WTC11 (cell line): ENCODE measurements at regions not wholly inside any gene's neighbourhood (a gene's known extent, or its start where the extent isn't known, plus 50 kb on each side); places are given as distances from the start of the nearest gene placed in this dataset.
"Not testable (repeated sequence)": the region's sequence is repeated elsewhere in the genome, so short reads cannot be mapped to it uniquely, and the experiment has no call there.

ENCODE experiments used
- ATAC-seq: fragments of 200-7000 bp; cut with Tn5 transposase; 2 replicates; pipeline ENCODE4 v1.10.0; 2021; ENCODE audit warnings: mild to moderate bottlenecking, moderate library complexity
- CTCF ChIA-PET: fragments of 300-600 bp; sonication (Branson Sonifier 250); formaldehyde crosslinking; loops from one replicate; lab custom pipeline; 2021; ENCODE audit warnings: antibody characterized with exemption; lab: Charles Lee
- POLR2A ChIA-PET: fragments of 350-600 bp; sonication (Branson Sonifier 250); formaldehyde crosslinking; loops from one replicate; lab custom pipeline; 2021; ENCODE audit warnings: antibody characterized with exemption; lab: Charles Lee
- DNase-seq: peaks from one replicate; pipeline ENCODE4 v3.0.0; 2021; ENCODE audit warnings: low spot score
- H3K27ac Mint-ChIP-seq: 2 replicates; pipeline ENCODE4 v1.8.0; 2021; ENCODE audit warnings: mixed read lengths
- H3K27me3 Mint-ChIP-seq: 2 replicates; pipeline ENCODE4 v1.8.0; 2021; ENCODE audit warnings: low read depth, mild to moderate bottlenecking, moderate library complexity, mixed read lengths
- H3K36me3 Mint-ChIP-seq: 2 replicates; pipeline ENCODE4 v1.8.0; 2021; ENCODE audit warnings: mixed read lengths
- H3K4me1 Mint-ChIP-seq: 2 replicates; pipeline ENCODE4 v1.8.0; 2022; ENCODE audit warnings: mixed read lengths
- H3K4me3 Mint-ChIP-seq: 2 replicates; pipeline ENCODE4 v1.8.0; 2021; ENCODE audit warnings: mild to moderate bottlenecking, moderate library complexity, mixed read lengths
- H3K9me3 Mint-ChIP-seq: 2 replicates; pipeline ENCODE4 v1.8.0; 2021; ENCODE audit warnings: mixed read lengths
- ATF3 ChIP-seq: sonication (generic); formaldehyde crosslinking; conservative IDR thresholded peaks from 2 replicates; pipeline ENCODE4 v1.8.1; 2022; ENCODE audit warnings: mild to moderate bottlenecking, missing genetic modification reagents
- ESRRA ChIP-seq: sonication (generic); formaldehyde crosslinking; IDR thresholded peaks from 2 replicates; pipeline ENCODE4 v1.8.1; 2022; ENCODE audit warnings: mild to moderate bottlenecking, missing genetic modification reagents, borderline replicate concordance
- FOXJ3 ChIP-seq: sonication (generic); formaldehyde crosslinking; IDR thresholded peaks from 2 replicates; pipeline ENCODE4 v1.9.0; 2021; ENCODE audit warnings: missing genetic modification reagents, mild to moderate bottlenecking, borderline replicate concordance
- FOXP4 ChIP-seq: sonication (generic); formaldehyde crosslinking; IDR thresholded peaks from 2 replicates; pipeline ENCODE4 v1.8.0; 2022; ENCODE audit warnings: mild to moderate bottlenecking, missing genetic modification reagents
- HMGA2 ChIP-seq: fragments of 250-450 bp; sonication (Bioruptor Pico); IDR thresholded peaks from 2 replicates; pipeline ENCODE4 v1.4.0; 2021; ENCODE audit warnings: mild to moderate bottlenecking, moderate library complexity
- IRF2 ChIP-seq: sonication (generic); formaldehyde crosslinking; IDR thresholded peaks from 2 replicates; pipeline ENCODE4 v1.8.0; 2022; ENCODE audit warnings: low read depth, missing genetic modification reagents, borderline replicate concordance
- JAZF1 ChIP-seq: fragments of 250-450 bp; sonication (Bioruptor Pico); IDR thresholded peaks from 2 replicates; pipeline ENCODE4 v1.9.0; 2021; ENCODE audit warnings: moderate library complexity, mild to moderate bottlenecking, inconsistent platforms
- JUN ChIP-seq: sonication (generic); formaldehyde crosslinking; IDR thresholded peaks from 2 replicates; pipeline ENCODE4 v1.8.0; 2023; ENCODE audit warnings: mild to moderate bottlenecking, missing genetic modification reagents
- MXD4 ChIP-seq: fragments of 250-450 bp; sonication (Bioruptor Pico); IDR thresholded peaks from 2 replicates; pipeline ENCODE4 v1.8.0; 2021; ENCODE audit warnings: mild to moderate bottlenecking, moderate library complexity, borderline replicate concordance
- NR2C2 ChIP-seq: sonication (generic); formaldehyde crosslinking; IDR thresholded peaks from 2 replicates; pipeline ENCODE4 v1.8.0; 2022; ENCODE audit warnings: mild to moderate bottlenecking, missing genetic modification reagents
- OVOL2 ChIP-seq: fragments of 250-450 bp; sonication (Bioruptor Pico); IDR thresholded peaks from 2 replicates; pipeline ENCODE4 v1.9.0; 2021; ENCODE audit warnings: mild to moderate bottlenecking, borderline replicate concordance
- RORB ChIP-seq: fragments of 250-450 bp; sonication (Bioruptor Pico); IDR thresholded peaks from 2 replicates; pipeline ENCODE4 v1.9.0; 2021; ENCODE audit warnings: mild to moderate bottlenecking
- TF ChIP-seq, protein P1 (sequence below): sonication (generic); formaldehyde crosslinking; IDR thresholded peaks from 2 replicates; pipeline ENCODE4 v1.8.1; 2023; ENCODE audit warnings: mild to moderate bottlenecking, missing genetic modification reagents, moderate library complexity
- TF ChIP-seq, protein P2 (sequence below): fragments of 250-450 bp; sonication (Bioruptor Pico); IDR thresholded peaks from 2 replicates; pipeline ENCODE4 v2.1.2; 2022; ENCODE audit warnings: mild to moderate bottlenecking, moderate library complexity
- TF ChIP-seq, protein P3 (sequence below): fragments of 250-450 bp; sonication (Bioruptor Pico); IDR thresholded peaks from 2 replicates; pipeline ENCODE4 v1.9.0; 2021; ENCODE audit warnings: mild to moderate bottlenecking
- TF ChIP-seq, protein P4 (sequence below): sonication (generic); formaldehyde crosslinking; IDR thresholded peaks from 2 replicates; pipeline ENCODE4 v1.8.0; 2022; ENCODE audit warnings: mild to moderate bottlenecking, missing genetic modification reagents
- TF ChIP-seq, protein P5 (sequence below): fragments of 250-450 bp; sonication (Bioruptor Pico); IDR thresholded peaks from 2 replicates; pipeline ENCODE4 v1.9.0; 2021; ENCODE audit warnings: mild to moderate bottlenecking, borderline replicate concordance
- TF ChIP-seq, protein P6 (sequence below): sonication (generic); formaldehyde crosslinking; IDR thresholded peaks from 2 replicates; pipeline ENCODE4 v1.8.1; 2022; ENCODE audit warnings: low read depth, mild to moderate bottlenecking, moderate library complexity, missing genetic modification reagents, borderline replicate concordance

DNA sequence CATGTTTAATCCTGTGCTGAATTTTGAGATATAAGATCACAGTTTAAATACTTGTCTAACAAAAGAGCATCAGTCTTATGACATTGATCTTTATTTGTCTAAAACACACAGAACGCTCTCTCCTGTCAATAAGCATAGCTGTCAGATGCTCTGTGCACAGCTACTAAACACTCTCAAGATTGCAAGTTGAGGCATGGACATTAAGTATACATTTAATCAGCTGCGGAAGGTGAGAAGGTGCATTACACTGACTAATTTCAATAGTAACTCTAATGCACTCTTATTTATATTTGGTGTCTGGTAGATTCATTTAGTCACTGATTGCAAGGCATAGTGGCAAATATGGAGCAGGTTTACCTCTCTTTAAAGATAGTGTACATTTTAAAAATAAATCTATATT, 580.3 kb upstream of the NRP1 start (continued):
- TF ChIP-seq, protein P1, sequence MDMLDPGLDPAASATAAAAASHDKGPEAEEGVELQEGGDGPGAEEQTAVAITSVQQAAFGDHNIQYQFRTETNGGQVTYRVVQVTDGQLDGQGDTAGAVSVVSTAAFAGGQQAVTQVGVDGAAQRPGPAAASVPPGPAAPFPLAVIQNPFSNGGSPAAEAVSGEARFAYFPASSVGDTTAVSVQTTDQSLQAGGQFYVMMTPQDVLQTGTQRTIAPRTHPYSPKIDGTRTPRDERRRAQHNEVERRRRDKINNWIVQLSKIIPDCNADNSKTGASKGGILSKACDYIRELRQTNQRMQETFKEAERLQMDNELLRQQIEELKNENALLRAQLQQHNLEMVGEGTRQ (CRISPR knock-in tag): no peak
- TF ChIP-seq FOXJ3 (CRISPR knock-in tag) (no peak), MXD4 (CRISPR knock-in tag) (no peak), ESRRA (no peak), FOXP4 (no peak), IRF2 (CRISPR knock-in tag) (no peak)
- TF ChIP-seq, protein P2, sequence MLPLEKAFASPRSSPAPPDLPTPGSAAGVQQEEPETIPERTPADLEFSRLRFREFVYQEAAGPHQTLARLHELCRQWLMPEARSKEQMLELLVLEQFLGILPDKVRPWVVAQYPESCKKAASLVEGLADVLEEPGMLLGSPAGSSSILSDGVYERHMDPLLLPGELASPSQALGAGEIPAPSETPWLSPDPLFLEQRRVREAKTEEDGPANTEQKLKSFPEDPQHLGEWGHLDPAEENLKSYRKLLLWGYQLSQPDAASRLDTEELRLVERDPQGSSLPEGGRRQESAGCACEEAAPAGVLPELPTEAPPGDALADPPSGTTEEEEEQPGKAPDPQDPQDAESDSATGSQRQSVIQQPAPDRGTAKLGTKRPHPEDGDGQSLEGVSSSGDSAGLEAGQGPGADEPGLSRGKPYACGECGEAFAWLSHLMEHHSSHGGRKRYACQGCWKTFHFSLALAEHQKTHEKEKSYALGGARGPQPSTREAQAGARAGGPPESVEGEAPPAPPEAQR (CRISPR knock-in tag): no peak

DNA sequence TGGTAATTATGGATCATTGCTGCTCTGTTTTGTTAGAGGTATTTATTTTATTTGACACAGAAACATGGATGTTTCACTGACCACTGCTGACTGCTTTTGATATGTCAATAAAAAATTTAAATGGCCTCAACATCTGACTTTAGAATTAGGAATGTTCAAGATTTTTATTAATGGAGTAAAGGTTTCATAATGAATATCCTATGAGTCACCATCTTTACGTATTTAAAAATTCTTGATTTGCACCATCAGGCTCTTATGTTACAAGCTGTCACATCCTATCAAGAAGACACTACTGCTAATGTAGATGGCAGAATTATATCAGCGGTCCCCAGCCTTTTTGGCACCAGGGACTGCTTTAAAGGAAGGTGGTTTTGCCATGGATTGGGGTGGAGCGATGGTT, 578.7 kb upstream of the NRP1 start:
- no peaks in the 10 kb centered on the region for H3K4me1 Mint-ChIP-seq
- no peaks in the 10 kb centered on the region for H3K9me3 Mint-ChIP-seq
- DNase-seq (no peak), ATAC-seq (no peak)
- ChIA-PET CTCF (no interaction called here), POLR2A (no interaction called here)
- H3K27ac Mint-ChIP-seq: no peak overlapping the region
- no peaks in the 10 kb centered on the region for H3K27me3 Mint-ChIP-seq
- TF ChIP-seq, protein P3, sequence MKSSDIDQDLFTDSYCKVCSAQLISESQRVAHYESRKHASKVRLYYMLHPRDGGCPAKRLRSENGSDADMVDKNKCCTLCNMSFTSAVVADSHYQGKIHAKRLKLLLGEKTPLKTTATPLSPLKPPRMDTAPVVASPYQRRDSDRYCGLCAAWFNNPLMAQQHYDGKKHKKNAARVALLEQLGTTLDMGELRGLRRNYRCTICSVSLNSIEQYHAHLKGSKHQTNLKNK (CRISPR knock-in tag): no peak
- TF ChIP-seq HMGA2 (CRISPR knock-in tag): no peak
- TF ChIP-seq FOXP4: no peak
- no peak for TF ChIP-seq OVOL2 (CRISPR knock-in tag)
- TF ChIP-seq RORB (CRISPR knock-in tag): no peak
- TF ChIP-seq, protein P4, sequence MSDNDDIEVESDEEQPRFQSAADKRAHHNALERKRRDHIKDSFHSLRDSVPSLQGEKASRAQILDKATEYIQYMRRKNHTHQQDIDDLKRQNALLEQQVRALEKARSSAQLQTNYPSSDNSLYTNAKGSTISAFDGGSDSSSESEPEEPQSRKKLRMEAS: no peak
- no peak for TF ChIP-seq JAZF1 (CRISPR knock-in tag)
- H3K4me3 Mint-ChIP-seq: no peak overlapping the region
- H3K36me3 Mint-ChIP-seq: no peaks in the 10 kb centered on the region

DNA sequence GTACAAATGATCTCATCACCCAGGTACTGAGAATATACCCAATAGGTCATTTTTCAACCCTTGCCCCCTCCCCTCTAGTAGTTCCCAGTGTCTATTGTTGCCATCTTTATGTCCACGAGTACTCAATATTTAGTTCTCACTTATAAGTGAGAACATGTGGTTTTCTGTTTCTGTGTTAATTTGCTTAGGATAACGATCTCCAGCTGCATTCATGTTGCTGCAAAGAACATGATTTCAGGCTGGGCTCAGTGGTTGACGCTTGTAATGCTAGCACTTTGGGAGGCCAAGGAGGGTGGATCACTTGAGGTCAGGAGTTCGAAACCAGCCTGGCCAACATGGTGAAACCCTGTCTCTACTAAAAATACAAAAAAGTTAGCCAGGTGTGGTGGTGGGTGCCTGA, 575.0 kb upstream of the NRP1 start:
- CTCF ChIA-PET: not testable (repeated sequence)

GRCh38 chr10:33901166-33901565, 566.7 kb upstream of the NRP1 start:
- POLR2A ChIA-PET: no interaction called here
- ATAC-seq (no peak), DNase-seq (no peak)
- H3K36me3 Mint-ChIP-seq: peaks cover 8% of the 10 kb centered on the region
- H3K27me3 Mint-ChIP-seq: no peaks in the 10 kb centered on the region
- H3K9me3 Mint-ChIP-seq: peaks cover 31% of the 10 kb centered on the region
- CTCF ChIA-PET: no interaction called here
- peaks cover 13% of the 10 kb centered on the region for H3K4me1 Mint-ChIP-seq
- H3K4me3 Mint-ChIP-seq: no peak overlapping the region
- no peak overlapping the region for H3K27ac Mint-ChIP-seq
- TF ChIP-seq ATF3 (CRISPR knock-in tag) (no peak), JUN (CRISPR knock-in tag) (no peak), NR2C2 (no peak)
- TF ChIP-seq, protein P5, sequence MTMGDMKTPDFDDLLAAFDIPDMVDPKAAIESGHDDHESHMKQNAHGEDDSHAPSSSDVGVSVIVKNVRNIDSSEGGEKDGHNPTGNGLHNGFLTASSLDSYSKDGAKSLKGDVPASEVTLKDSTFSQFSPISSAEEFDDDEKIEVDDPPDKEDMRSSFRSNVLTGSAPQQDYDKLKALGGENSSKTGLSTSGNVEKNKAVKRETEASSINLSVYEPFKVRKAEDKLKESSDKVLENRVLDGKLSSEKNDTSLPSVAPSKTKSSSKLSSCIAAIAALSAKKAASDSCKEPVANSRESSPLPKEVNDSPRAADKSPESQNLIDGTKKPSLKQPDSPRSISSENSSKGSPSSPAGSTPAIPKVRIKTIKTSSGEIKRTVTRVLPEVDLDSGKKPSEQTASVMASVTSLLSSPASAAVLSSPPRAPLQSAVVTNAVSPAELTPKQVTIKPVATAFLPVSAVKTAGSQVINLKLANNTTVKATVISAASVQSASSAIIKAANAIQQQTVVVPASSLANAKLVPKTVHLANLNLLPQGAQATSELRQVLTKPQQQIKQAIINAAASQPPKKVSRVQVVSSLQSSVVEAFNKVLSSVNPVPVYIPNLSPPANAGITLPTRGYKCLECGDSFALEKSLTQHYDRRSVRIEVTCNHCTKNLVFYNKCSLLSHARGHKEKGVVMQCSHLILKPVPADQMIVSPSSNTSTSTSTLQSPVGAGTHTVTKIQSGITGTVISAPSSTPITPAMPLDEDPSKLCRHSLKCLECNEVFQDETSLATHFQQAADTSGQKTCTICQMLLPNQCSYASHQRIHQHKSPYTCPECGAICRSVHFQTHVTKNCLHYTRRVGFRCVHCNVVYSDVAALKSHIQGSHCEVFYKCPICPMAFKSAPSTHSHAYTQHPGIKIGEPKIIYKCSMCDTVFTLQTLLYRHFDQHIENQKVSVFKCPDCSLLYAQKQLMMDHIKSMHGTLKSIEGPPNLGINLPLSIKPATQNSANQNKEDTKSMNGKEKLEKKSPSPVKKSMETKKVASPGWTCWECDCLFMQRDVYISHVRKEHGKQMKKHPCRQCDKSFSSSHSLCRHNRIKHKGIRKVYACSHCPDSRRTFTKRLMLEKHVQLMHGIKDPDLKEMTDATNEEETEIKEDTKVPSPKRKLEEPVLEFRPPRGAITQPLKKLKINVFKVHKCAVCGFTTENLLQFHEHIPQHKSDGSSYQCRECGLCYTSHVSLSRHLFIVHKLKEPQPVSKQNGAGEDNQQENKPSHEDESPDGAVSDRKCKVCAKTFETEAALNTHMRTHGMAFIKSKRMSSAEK (CRISPR knock-in tag): no peak
- TF ChIP-seq, protein P6, sequence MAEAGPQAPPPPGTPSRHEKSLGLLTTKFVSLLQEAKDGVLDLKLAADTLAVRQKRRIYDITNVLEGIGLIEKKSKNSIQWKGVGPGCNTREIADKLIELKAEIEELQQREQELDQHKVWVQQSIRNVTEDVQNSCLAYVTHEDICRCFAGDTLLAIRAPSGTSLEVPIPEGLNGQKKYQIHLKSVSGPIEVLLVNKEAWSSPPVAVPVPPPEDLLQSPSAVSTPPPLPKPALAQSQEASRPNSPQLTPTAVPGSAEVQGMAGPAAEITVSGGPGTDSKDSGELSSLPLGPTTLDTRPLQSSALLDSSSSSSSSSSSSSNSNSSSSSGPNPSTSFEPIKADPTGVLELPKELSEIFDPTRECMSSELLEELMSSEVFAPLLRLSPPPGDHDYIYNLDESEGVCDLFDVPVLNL (CRISPR knock-in tag): no peak

More for the DNA sequence above, 575.0 kb upstream of the NRP1 start:
- H3K27me3 Mint-ChIP-seq, H3K4me1 Mint-ChIP-seq, H3K9me3 Mint-ChIP-seq, ATAC-seq, H3K27ac Mint-ChIP-seq, H3K4me3 Mint-ChIP-seq, H3K36me3 Mint-ChIP-seq, DNase-seq: not testable (repeated sequence)
- POLR2A ChIA-PET: interaction anchor here (0.8 kb wide), 1 partner anchor 121 kb away, joined by 6 read pairs; no protein-coding TSS in a partner anchor
